ENCODE measurements at regions not wholly inside any gene's neighbourhood (a gene's known extent, or its start where the extent isn't known, plus 50 kb on each side); places are given as distances from the start of the nearest gene placed in this dataset.
"Not testable (repeated sequence)": the region's sequence is repeated elsewhere in the genome, so short reads cannot be mapped to it uniquely, and the experiment has no call there.

DNA sequence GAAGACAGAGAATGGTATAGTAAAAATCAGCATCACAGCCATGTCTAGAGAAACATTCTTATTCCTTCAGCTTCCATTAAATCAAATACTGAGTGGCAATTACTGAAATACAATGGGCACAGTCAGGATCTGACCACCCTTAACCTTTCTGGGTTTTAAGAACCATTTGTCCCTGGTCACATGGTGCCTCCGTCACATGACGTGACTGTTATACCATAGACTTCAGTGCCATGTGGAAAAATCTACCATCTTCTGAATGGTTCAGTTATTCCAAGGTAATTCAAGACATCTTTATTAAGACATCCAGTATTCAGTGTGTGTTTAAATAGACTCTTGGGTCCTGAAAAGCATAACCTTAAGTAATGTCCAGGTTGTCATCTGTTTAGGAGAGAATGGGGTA, 553.1 kb upstream of the FLRT2 start:
- no peak overlapping the region for H3K27ac Mint-ChIP-seq
- no peak for ATAC-seq (replicated peaks)

DNA sequence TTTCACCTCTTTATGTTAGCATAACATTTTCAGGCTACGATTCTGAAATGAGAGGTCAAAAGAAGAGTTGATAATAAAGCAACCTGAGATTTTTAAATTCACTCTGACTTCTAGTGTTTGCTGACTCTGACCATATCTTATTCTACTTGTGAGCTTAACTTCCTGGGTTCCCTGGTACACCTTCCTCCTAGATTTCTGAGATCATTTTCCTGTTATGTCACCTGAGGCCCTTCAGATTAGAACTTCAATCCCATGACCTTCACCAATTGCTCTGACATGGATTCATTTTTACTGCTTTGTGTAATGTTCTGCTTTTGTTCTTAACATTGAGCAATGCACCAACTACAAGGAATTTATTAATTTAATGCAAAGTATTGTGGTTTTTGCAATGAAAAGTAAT, 542.9 kb upstream of the FLRT2 start:
- no peak for DNase-seq
- Mint-ChIP-seq H3K36me3 (no peaks in the 10 kb centered on the region), H3K9me3 (peaks cover 4 to 10% of the 10 kb centered on the region in 2 donors), H3K4me1 (no peaks in the 10 kb centered on the region), H3K27me3 (no peaks in the 10 kb centered on the region), H3K27ac (no peak overlapping the region), H3K4me3 (no peak overlapping the region)
- ATAC-seq (replicated peaks) = no peak

More for the DNA sequence above, 553.1 kb upstream of the FLRT2 start:
- Mint-ChIP-seq H3K4me1 (no peaks in the 10 kb centered on the region), H3K4me3 (no peak overlapping the region), H3K36me3 (no peaks in the 10 kb centered on the region), H3K27me3 (no peaks in the 10 kb centered on the region), H3K9me3 (peaks cover 0 to 3% of the 10 kb centered on the region in 2 donors)
- DNase-seq = no peak

- no peaks in the 10 kb centered on the region for H3K4me1 Mint-ChIP-seq
- peaks cover 4 to 10% of the 10 kb centered on the region in 2 donors for H3K9me3 Mint-ChIP-seq
- ATAC-seq (replicated peaks) (no peak), DNase-seq (no peak)
- H3K27me3 Mint-ChIP-seq = no peaks in the 10 kb centered on the region
- H3K4me3 Mint-ChIP-seq = no peak overlapping the region
- no peak overlapping the region for H3K27ac Mint-ChIP-seq
- no peaks in the 10 kb centered on the region for H3K36me3 Mint-ChIP-seq
Observed at GRCh38 chr14:84988357-84988756, 541.6 kb upstream of the FLRT2 start.

DNA sequence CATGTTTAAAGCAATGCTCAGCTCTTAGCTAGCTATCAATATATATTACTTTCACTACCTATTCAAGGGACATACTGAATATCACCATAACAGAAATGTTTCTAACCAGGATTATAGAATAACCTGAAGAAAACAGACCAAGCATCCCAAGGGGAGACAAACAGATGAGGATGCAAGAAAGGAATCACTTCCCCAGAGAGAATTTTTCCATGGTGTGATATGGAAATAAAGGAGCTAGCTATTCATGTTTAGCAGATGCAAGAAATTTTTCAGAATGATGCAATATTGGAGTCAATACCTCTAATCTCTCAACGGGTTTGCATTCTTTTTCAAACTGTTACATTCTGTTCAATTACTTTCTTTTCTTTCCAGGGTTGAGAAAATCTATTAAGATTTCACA, 538.9 kb upstream of the FLRT2 start:
- H3K4me1 Mint-ChIP-seq = no peaks in the 10 kb centered on the region
- no peaks in the 10 kb centered on the region for H3K27me3 Mint-ChIP-seq
- DNase-seq (no peak), ATAC-seq (replicated peaks) (no peak)
- H3K36me3 Mint-ChIP-seq = no peaks in the 10 kb centered on the region
- peaks cover 4% of the 10 kb centered on the region in 2 donors for H3K9me3 Mint-ChIP-seq
- no peak overlapping the region for H3K27ac Mint-ChIP-seq
- H3K4me3 Mint-ChIP-seq = no peak overlapping the region

- Mint-ChIP-seq H3K4me1 (no peaks in the 10 kb centered on the region), H3K27me3 (no peaks in the 10 kb centered on the region), H3K9me3 (peaks cover 0 to 4% of the 10 kb centered on the region in 2 donors), H3K4me3 (no peak overlapping the region), H3K36me3 (no peaks in the 10 kb centered on the region), H3K27ac (no peak overlapping the region)
- DNase-seq (no peak), ATAC-seq (replicated peaks) (no peak)
Observed at GRCh38 chr14:84998216-84998615, 531.7 kb upstream of the FLRT2 start.

GRCh38 chr14:85002846-85003245, 527.1 kb upstream of the FLRT2 start:
- ATAC-seq (replicated peaks) = no peak
- H3K9me3 Mint-ChIP-seq = peaks cover 0 to 2% of the 10 kb centered on the region in 2 donors
- no peak for DNase-seq
- no peaks in the 10 kb centered on the region for H3K36me3 Mint-ChIP-seq
- no peaks in the 10 kb centered on the region for H3K27me3 Mint-ChIP-seq
- no peak overlapping the region for H3K4me3 Mint-ChIP-seq
- H3K27ac Mint-ChIP-seq = no peak overlapping the region
- H3K4me1 Mint-ChIP-seq = no peaks in the 10 kb centered on the region

DNA sequence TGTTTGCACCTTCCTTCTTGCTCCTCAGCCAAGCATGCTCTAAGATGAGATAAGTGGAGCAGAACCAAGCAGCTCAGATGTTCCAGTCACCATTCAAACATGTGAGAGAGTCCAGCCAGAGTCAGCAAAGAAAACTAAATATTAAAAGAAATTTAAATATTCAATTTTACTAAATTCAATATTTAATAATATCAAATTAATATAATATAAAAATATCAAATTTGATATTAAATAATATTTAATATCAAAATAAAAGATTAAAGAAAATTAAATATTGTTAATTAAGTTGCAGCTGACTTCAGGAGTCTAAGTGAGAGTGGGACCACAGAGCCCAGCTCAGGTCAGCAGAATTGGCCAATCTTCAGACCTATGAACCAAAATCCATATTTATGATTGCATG, 526.1 kb upstream of the FLRT2 start:
- DNase-seq (no peak), ATAC-seq (replicated peaks) (no peak)
- Mint-ChIP-seq H3K27ac (no peak overlapping the region), H3K27me3 (no peaks in the 10 kb centered on the region), H3K4me1 (no peaks in the 10 kb centered on the region), H3K4me3 (no peak overlapping the region), H3K9me3 (peaks cover under 1 to 6% of the 10 kb centered on the region in 2 donors), H3K36me3 (no peaks in the 10 kb centered on the region)

DNA sequence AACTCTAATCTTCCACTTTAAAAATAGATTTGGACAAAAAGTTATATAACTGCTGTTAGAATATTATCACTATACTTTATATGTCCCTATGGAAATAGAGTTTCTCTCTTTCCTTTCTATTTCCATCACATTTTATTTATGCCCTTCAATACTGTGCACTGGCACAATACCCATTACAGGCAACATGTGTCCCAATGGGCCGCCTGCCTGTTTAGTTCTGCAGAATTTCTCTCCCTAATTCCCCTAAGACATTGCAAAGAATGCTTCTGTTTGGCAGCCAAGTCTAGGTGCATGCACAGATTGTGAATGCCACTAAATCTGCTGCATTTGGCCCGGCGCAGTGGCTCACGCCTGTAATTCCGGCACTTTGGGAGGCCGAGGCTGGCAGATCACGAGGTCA, 520.4 kb upstream of the FLRT2 start:
- Mint-ChIP-seq H3K9me3 (peaks cover 6 to 9% of the 10 kb centered on the region in 2 donors), H3K27ac (no peak overlapping the region), H3K4me1 (no peaks in the 10 kb centered on the region), H3K27me3 (no peaks in the 10 kb centered on the region), H3K4me3 (no peak overlapping the region), H3K36me3 (no peaks in the 10 kb centered on the region)
- ATAC-seq (replicated peaks) (no peak), DNase-seq (no peak)

- no peaks in the 10 kb centered on the region for H3K4me1 Mint-ChIP-seq
- no peak overlapping the region for H3K27ac Mint-ChIP-seq
- H3K27me3 Mint-ChIP-seq = no peaks in the 10 kb centered on the region
- no peak overlapping the region for H3K4me3 Mint-ChIP-seq
- DNase-seq = no peak
- H3K36me3 Mint-ChIP-seq = no peaks in the 10 kb centered on the region
- peaks cover 6 to 9% of the 10 kb centered on the region in 2 donors for H3K9me3 Mint-ChIP-seq
- ATAC-seq (replicated peaks) = no peak
Observed at GRCh38 chr14:85010186-85010585, 519.8 kb upstream of the FLRT2 start.

- Mint-ChIP-seq H3K27me3 (no peaks in the 10 kb centered on the region), H3K9me3 (peaks cover 0 to 4% of the 10 kb centered on the region in 2 donors), H3K4me3 (no peak overlapping the region), H3K4me1 (no peaks in the 10 kb centered on the region), H3K36me3 (no peaks in the 10 kb centered on the region), H3K27ac (no peak overlapping the region)
- ATAC-seq (replicated peaks) (no peak), DNase-seq (no peak)
Observed at GRCh38 chr14:85016496-85016895, 513.4 kb upstream of the FLRT2 start.

- H3K36me3 Mint-ChIP-seq; H3K9me3 Mint-ChIP-seq; H3K27me3 Mint-ChIP-seq; H3K4me3 Mint-ChIP-seq; ATAC-seq (replicated peaks); H3K4me1 Mint-ChIP-seq; H3K27ac Mint-ChIP-seq; DNase-seq: not testable (repeated sequence)
Observed at GRCh38 chr14:85023866-85024265, 506.1 kb upstream of the FLRT2 start.

DNA sequence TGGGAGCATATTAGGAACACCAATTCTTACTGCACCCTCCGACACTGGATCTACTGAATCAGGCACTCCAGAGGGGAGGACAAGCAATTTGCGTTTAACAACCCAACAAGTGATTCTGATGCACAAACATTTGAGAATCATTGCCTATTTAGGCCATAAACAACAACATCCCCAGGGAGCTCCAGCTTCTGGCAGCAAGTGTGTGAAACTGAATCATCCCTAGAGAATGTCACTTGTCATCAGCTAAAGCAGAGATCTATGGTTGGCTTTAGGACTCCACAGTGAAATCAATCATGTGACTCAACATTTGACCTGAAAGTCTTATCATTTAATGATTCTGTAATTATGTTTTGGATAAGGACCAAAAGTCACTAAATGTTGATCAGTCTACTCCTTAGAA, 505.0 kb upstream of the FLRT2 start:
- H3K4me1 Mint-ChIP-seq = no peaks in the 10 kb centered on the region
- no peaks in the 10 kb centered on the region for H3K27me3 Mint-ChIP-seq
- DNase-seq (no peak), ATAC-seq (replicated peaks) (no peak)
- no peak overlapping the region for H3K4me3 Mint-ChIP-seq
- no peak overlapping the region for H3K27ac Mint-ChIP-seq
- H3K9me3 Mint-ChIP-seq = peaks cover 0 to 2% of the 10 kb centered on the region in 2 donors
- H3K36me3 Mint-ChIP-seq = no peaks in the 10 kb centered on the region

DNA sequence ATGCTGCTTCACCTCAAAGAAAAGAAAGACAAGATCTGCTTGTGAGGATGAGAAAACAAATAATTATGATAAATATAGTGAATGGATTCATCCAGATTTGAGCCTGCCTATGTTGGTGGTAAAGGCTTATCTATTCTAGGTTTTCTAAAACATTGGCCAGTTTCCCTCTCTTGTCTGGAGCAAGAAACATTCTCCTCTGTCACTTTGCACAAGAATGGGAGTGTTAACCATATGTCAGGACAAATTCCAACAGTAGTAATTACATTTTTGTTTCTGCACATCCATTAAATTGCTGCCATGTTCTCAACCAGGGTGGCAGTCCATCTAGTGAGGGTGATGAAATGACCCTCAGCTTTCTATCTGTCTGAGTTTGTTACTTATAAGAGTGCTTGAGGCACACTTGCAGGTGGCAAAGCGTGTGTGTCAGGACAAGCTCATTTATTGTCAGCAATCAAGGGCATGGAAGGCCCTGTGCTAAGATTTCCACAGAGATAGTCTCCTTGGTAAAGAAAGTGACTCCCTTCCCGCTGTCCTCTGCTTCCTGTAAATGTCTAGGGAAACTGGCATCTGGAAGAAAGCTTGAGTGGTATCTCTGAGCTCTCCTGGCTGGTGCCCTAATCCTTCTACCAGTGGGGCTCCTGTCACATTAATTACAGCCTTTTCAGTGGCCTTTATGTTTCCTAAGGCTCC, 502.1 kb upstream of the FLRT2 start:
- Mint-ChIP-seq H3K4me1 (no peaks in the 10 kb centered on the region), H3K27ac (no peak overlapping the region), H3K27me3 (no peaks in the 10 kb centered on the region), H3K9me3 (peaks cover 0 to 2% of the 10 kb centered on the region in 2 donors), H3K4me3 (no peak overlapping the region), H3K36me3 (no peaks in the 10 kb centered on the region)
- no peak for DNase-seq
- ATAC-seq (replicated peaks) = no peak

- Mint-ChIP-seq H3K4me1 (no peaks in the 10 kb centered on the region), H3K36me3 (no peaks in the 10 kb centered on the region), H3K9me3 (peaks cover 0 to 1% of the 10 kb centered on the region in 2 donors), H3K27me3 (no peaks in the 10 kb centered on the region), H3K4me3 (no peak overlapping the region), H3K27ac (no peak overlapping the region)
- DNase-seq = no peak
- no peak for ATAC-seq (replicated peaks)
Observed at GRCh38 chr14:85037411-85037810, 492.5 kb upstream of the FLRT2 start.

DNA sequence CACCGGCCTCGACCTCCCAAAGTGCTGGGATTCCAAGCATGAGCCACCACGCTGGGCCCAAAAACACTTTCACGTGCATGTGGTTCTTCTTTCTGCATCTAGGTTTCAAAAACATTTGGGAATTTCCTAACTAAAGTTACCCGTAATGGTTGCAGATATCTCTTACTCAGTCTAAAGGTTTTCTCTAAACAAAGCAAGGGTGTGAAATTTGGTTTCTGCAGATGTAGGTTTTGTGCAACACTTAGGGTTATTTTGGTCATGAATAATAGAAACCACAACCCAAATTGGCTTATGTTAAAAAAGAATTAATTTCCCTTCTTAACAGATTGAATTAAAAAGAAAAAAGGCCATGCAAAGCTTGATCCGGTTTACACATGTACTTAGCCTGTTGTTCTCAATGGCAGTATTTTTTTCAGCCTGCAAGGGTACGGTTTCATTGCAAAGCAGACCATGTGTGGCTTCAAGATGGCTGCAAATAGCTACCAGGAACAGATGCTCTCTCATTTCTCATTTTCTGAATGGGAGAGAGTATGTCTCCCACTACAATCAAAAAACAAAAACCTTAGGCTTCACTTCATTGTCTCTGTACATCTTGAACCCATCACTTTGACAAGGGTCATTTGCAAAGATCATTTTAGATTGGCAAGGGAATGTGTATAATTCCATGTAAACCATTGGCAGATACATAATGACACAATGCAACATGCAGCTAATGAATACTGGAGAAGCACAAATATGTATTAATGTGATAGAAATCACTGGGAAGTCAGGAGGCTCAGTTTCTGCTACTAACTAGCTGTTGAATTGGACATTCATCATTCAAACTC, 491.2 kb upstream of the FLRT2 start:
- H3K27me3 Mint-ChIP-seq = no peaks in the 10 kb centered on the region
- ATAC-seq (replicated peaks) (no peak), DNase-seq (no peak)
- H3K4me1 Mint-ChIP-seq = no peaks in the 10 kb centered on the region
- peaks cover 0 to 1% of the 10 kb centered on the region in 2 donors for H3K9me3 Mint-ChIP-seq
- no peak overlapping the region for H3K27ac Mint-ChIP-seq
- H3K4me3 Mint-ChIP-seq = no peak overlapping the region
- no peaks in the 10 kb centered on the region for H3K36me3 Mint-ChIP-seq

Data from stimulated activated naive B cell treated with anti-CD40 and anti-IgM and Interleukin-4, amounts not matched to agents 10 μg/mL and 1 μg/mL and 100 μg/mL, for 72 hours (primary cell).